SK-N-SH treated with all-trans-retinoic acid at 6 μM for 48 hours (cell line): ENCODE measurements at regions not wholly inside any gene's neighbourhood (a gene's known extent, or its start where the extent isn't known, plus 50 kb on each side); places are given as distances from the start of the nearest gene placed in this dataset.

Experiments used
- ARNTL ChIP-seq: fragments of 450-650 bp; formaldehyde crosslinking; IDR thresholded peaks from 2 replicates; pipeline ENCODE4 v1.5.0; 2020; ENCODE audit warnings: low read depth, mild to moderate bottlenecking, moderate library complexity, borderline replicate concordance
- BACH2 ChIP-seq: fragments of 250-450 bp; sonication (Bioruptor Pico); IDR thresholded peaks from 2 replicates; pipeline ENCODE4 v1.9.0; 2021; ENCODE audit warnings: mild to moderate bottlenecking, borderline replicate concordance
- CREB5 ChIP-seq: fragments of 250-450 bp; sonication (Bioruptor Pico); IDR thresholded peaks from 2 replicates; pipeline ENCODE4 v1.5.1; 2020; ENCODE audit warnings: low read depth, mild to moderate bottlenecking, moderate library complexity
- CSDC2 ChIP-seq: fragments of 250-450 bp; sonication (Bioruptor Pico); IDR thresholded peaks from 2 replicates; pipeline ENCODE4 v1.5.0; 2020; ENCODE audit warnings: mild to moderate bottlenecking, moderate library complexity
- ESRRG ChIP-seq: fragments of 250-450 bp; sonication (Bioruptor Pico); IDR thresholded peaks from 2 replicates; pipeline ENCODE4 v1.6.1; 2021; ENCODE audit warnings: mild to moderate bottlenecking
- OSR1 ChIP-seq: fragments of 250-450 bp; sonication (Bioruptor Pico); IDR thresholded peaks from 2 replicates; pipeline ENCODE4 v1.8.0; 2022; ENCODE audit warnings: moderate library complexity, mild to moderate bottlenecking, inconsistent platforms
- SNAI2 ChIP-seq: fragments of 250-450 bp; sonication (Bioruptor Pico); IDR thresholded peaks from 2 replicates; pipeline ENCODE4 v1.5.0; 2020; ENCODE audit warnings: mild to moderate bottlenecking, moderate library complexity

- TF ChIP-seq CREB5 (no peak), ESRRG (no peak), ARNTL (CRISPR knock-in tag) (no peak), SNAI2 (CRISPR knock-in tag) (no peak), BACH2 (CRISPR knock-in tag) (no peak), OSR1 (CRISPR knock-in tag) (no peak), CSDC2 (CRISPR knock-in tag) (no peak)
Observed at GRCh38 chr4:79563219-79563618, 155.2 kb upstream of the GK2 start.
